Left hindlimb (tissue), 1 donor: ENCODE measurements at regions not wholly inside any gene's neighbourhood (a gene's known extent, or its start where the extent isn't known, plus 50 kb on each side); places are given as distances from the start of the nearest gene placed in this dataset.
"Not testable (repeated sequence)": the region's sequence is repeated elsewhere in the genome, so short reads cannot be mapped to it uniquely, and the experiment has no call there.

ENCODE experiments used
- DNase-seq: peaks from one replicate; pipeline ENCODE4 v3.0.0-alpha.2; 2018

GRCh38 chr5:26364624-26365023, 673.8 kb downstream of the CDH9 start:
- DNase-seq, result not testable (repeated sequence)

DNA sequence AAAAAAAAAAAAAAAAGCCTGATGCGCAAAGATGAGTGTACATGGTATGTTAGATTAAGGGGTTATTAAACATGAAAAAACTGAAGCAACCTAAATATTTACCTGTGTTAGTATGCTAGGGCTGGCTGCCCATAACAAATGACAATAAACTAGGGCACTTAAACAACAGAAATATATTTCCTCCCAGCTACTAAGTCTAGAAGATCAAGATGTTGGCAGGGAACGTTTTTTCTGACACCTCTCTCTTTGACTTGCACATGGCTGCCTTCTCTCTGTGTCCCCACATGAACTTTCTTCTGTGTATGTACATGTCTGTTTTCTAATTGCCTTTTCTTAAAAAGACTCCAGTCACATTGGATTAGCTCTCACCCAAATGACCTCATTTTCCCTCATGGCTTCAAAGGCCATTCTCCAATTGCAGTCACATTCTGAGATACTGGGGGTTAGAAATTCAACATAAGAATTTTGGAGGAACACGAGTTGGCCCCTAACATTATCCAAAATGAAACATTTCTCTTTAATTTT, 694.5 kb downstream of the CDH9 start:
- DNase-seq, result no peak

DNA sequence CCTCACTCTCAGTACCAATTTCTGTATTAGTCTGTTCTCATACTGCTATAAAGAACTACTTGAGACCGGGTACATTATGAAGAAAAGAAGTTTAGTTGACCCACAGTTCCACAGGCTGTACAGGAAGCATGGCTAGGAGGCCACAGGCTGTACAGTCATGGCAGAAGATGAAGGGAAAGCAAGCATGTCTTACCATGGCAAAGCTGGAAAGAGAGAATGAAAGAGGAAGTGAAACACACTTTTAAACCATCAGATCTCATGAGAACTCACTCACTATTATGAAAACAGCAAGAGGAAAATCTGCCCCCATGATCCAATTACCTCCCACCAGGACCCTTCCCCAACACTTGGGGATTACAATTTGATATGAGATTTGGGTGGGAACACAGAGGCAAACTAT, 698.8 kb downstream of the CDH9 start:
- DNase-seq, result no peak

DNA sequence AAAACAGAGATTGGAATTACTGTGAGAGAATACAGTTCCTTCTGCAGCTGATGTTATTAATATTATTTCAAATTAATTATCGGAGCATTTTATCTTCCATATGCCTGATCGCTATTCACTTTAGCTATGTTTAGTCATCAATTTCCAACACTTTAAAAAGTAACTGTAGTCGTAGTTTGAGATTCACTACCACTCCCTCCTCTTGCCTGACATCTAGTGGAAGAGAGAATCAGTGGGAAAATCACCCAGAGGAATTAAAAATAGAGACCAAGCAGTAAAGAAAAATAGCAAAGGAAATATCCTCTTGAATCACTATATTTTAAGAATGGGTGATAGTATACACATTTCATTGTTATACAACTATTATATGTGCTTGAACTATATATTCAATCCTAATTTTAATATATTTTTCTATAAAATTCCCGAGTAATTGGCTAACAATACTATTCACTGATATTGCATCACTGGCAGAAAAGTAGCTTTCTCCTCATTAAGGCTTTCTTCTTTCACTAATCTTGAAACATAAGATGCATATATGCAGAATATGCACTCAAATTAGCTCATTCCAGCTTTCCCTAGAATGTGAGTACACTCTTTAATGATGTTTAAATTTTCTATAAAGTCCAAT, 708.7 kb downstream of the CDH9 start:
- DNase-seq, result no peak

- DNase-seq, result no peak
These were observed 712.1 kb downstream of the CDH9 start for GRCh38 chr5:26326153-26326759.

GRCh38 chr5:26325432-26325831, 713.0 kb downstream of the CDH9 start:
- not testable (repeated sequence) for DNase-seq

- not testable (repeated sequence) for DNase-seq
These were observed 714.0 kb downstream of the CDH9 start for GRCh38 chr5:26324273-26324895.

- DNase-seq, result no peak
These were observed 714.6 kb downstream of the CDH9 start for GRCh38 chr5:26323794-26324193.

DNA sequence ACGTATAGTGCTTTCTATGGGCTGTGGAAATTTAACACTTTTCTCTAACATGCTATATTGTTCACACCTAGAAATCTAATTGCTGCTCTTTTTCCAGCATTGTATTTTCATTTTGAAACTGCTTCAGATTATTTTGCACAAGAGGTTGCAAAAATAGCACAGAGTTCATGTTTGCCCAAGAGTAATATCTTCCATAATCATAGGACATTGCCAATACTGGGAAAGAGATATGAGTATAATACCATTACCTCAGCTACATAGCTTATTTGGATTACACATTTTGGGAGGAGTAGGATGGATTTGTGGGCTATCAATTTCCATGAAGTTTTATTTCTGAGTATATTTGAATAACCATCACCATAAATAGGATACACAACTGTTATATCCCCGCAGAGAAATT, 717.1 kb downstream of the CDH9 start:
- DNase-seq, result no peak

- no peak for DNase-seq
These were observed 728.0 kb downstream of the CDH9 start for GRCh38 chr5:26310415-26310814.

DNA sequence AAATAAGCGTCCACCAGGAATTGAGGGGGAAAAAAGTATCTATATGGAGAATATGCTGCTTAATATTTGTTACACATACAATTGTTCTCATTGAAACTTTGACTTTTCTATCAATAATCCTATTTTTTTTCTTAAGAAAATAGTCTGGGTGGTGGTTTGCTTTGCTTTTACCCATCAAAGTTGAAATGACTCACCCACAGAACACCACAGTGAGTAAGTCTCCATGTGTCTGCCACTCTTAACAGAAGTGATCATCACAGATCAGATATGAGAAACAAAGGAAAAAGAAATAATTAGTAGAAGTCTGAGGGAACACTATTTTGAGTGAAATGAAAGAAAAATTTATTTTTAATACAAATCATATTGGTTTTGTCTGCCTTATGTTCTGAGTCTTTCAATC, 742.8 kb downstream of the CDH9 start:
- no peak for DNase-seq

DNA sequence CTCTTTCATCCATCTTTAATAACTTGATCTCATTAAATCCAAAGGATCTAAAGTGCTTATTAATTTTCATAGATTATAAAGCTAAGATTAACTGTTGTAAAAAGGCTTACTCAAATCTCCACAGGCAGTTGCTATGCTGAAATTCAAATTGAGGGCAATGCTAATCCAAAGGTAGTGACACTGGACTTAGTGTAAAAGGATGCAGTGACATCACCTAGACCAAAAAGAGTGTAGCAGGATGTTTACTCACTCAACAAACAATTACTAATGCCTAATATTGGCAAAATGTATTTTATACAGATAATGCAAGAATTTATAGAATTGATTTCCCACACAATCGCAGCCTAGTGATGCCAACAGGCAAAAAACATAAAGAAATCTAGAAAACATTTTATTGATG, 756.2 kb downstream of the CDH9 start:
- no peak for DNase-seq

DNA sequence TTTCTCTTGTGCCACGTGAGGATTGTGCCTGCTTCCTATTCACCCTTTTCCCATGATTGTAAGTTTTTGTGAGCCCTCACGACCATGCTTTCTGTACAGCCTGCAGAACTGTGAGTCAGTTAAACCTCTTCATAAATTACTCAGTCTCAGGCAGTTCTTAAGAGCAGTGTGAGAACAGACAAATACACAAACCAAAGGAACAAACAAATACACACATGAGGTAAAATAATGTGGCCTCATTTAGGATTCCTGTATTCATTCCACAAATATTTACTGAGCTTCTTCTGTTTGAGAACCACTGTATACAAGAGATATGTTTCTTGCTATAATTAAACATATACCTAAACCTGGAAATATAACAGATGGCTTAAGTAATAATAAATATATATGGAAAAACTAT, 760.3 kb downstream of the CDH9 start:
- DNase-seq, result no peak

GRCh38 chr5:26259081-26259480, 779.3 kb downstream of the CDH9 start:
- no peak for DNase-seq

GRCh38 chr5:26245321-26245720, 793.1 kb downstream of the CDH9 start:
- no peak for DNase-seq

DNA sequence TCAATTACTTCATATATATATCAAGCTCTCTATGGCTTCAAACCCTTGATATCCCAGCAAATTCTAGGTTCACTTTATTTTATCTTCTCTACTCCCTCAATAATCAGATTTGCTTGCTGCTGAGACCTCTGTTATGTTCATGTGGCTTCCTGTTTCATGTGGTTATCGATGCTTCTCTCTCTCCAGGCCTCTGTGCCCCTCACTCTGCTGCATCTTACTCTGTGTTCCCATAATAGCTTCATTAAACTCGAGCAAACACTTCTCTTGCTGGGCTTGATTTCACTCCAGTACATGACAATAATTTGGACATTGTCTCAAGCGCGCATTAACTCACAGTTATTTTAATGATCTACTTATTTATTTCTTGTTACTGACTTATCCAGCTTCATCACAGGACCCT, 798.8 kb downstream of the CDH9 start:
- no peak for DNase-seq

DNA sequence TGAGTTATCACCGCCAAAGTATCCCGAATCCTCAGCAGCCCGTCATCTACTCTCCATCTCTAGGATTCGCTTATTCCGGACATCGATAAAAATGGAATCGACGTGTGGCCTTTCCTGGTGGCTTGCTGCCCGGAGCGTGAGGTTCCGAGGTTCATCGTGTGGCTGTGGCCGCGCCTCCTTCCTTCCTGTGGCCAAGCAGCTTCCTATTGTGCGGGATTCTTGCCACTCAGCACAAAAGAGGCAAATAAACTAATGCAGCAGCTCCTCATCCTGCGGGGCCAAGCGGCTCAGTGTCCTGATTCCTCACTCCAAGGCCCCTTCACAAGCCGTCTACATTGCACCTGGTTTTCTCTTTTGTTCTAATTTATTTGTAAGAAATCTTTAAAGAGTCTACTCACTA, 800.9 kb downstream of the CDH9 start:
- no peak for DNase-seq

GRCh38 chr5:26236936-26237335, 801.5 kb downstream of the CDH9 start:
- no peak for DNase-seq

DNA sequence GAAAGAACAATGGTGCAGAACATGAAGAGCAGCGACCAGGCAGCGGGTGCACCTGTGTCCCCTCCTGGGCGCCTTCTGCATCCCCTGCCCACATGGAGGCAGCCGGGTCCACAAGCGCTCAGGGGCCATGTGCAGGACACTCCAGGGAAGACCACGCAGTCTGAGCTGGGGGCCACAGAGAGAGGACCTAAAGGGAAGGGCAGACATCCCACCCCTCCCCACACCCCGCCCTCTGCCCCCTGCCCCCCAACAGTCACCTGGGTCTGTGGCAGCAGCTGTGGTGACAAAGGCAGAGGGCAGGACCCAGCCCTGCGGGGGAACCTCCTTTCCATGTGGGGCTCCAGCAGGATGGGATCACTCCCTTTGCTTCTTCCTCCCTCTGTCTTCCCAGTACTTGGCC, 805.7 kb downstream of the CDH9 start:
- DNase-seq, result no peak

- no peak for DNase-seq
These were observed 807.1 kb downstream of the CDH9 start for GRCh38 chr5:26231316-26231715.

- no peak for DNase-seq
These were observed 808.5 kb downstream of the CDH9 start for GRCh38 chr5:26229848-26230247.

- no peak for DNase-seq
These were observed 811.1 kb downstream of the CDH9 start for GRCh38 chr5:26227245-26227644.

DNA sequence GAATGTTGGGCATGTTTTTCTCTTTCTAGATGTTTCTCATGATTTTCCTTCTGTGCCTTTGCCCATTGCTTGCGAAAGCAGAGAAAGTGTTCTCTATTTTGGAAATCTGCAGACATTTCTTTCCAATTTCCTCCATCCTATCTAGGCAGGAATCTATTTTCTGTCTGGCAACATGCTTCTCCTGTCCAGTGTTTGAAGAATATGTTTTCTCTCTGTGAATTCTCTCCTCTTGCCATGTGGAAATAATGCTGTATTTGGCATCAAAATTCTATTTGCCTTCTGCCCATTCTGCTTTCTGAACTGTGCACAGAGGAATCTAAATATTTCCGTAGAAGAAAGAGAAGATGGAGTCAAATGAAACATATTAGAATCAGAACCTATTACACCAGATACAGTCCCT, 833.3 kb downstream of the CDH9 start:
- no peak for DNase-seq

- no peak for DNase-seq
These were observed 844.8 kb downstream of the CDH9 start for GRCh38 chr5:26193626-26194025.
